Upper lobe of left lung (tissue), 4 donors: ENCODE measurements at regions not wholly inside any gene's neighbourhood (a gene's known extent, or its start where the extent isn't known, plus 50 kb on each side); places are given as distances from the start of the nearest gene placed in this dataset.

ENCODE experiments used
- CTCF ChIP-seq, 6 experiments: fragments of 450-650 bp in 4 of 6; fragments of 200-600 bp in 2 of 6; sonication (generic) in 2 of 6; IDR thresholded peaks; one replicate each; pipeline ENCODE4 v1.5.1; 2016 to 2019; ENCODE audit warnings: antibody characterized with exemption in 6 of 6
- POLR2A ChIP-seq, 4 donors: fragments of 450-650 bp; IDR thresholded peaks; one replicate each; pipeline ENCODE4 v1.5.1; 2016 to 2017; ENCODE audit warnings: antibody characterized with exemption in 4 of 4, mild to moderate bottlenecking in 2 of 4
- POLR2AphosphoS5 ChIP-seq, 2 donors: sonication (generic); formaldehyde crosslinking; IDR thresholded peaks; one replicate each; pipeline ENCODE4 v1.5.1; 2017; ENCODE audit warnings: antibody characterized with exemption in 2 of 2

DNA sequence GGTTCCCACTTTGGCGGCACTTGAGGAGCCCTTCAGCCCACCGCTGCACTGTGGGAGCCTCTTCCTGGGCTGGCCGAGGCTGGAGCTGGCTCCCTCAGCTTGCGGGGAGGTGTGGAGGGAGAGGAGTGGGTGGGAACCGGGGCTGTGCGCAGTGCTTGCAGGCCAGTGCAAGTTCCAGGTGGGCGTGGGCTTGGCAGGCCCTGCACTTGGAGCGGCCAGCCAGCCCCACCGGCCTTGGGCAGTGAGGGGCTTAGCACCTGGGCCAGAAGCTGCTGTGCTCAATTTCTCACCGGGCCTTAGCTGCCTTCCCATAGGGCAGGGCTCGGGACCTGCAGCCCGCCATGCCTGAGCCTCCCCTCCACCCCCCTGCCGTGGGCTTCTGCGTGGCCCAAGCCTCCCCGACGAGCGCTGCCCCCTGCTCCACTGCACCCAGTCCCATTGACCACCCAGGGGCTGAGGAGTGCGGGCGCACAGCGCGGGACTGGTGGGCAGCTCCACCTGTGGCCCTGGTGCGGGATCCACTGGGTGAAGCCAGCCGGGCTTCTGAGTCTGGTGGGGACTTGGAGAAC, 474.3 kb downstream of the MID1IP1 start:
- TF ChIP-seq CTCF (IDR thresholded peaks at IDR 0.05) (no peak), POLR2A (IDR thresholded peaks at IDR 0.05) (no peak), POLR2AphosphoS5 (IDR thresholded peaks at IDR 0.05) (no peak)
